ENCODE measurements at regions not wholly inside any gene's neighbourhood (a gene's known extent, or its start where the extent isn't known, plus 50 kb on each side); places are given as distances from the start of the nearest gene placed in this dataset.
"Not testable (repeated sequence)": the region's sequence is repeated elsewhere in the genome, so short reads cannot be mapped to it uniquely, and the experiment has no call there.

- Histone ChIP-seq H3K4me3 (ENCODE audit: low read depth in 1 of 3, low read length in 3 of 3) (peak overlapping the region; percentile 43 to 79 (median 64)), H3K9me3 (ENCODE audit: control insufficient read depth in 2 of 2, insufficient read depth in 1 of 2, low read depth in 1 of 2, low read length in 1 of 2) (no peaks in the 10 kb centered on the region), H3K27me3 (ENCODE audit: control insufficient read depth in 3 of 3, insufficient read depth in 3 of 3, low read length in 3 of 3) (no peaks in the 10 kb centered on the region), H3K4me1 (ENCODE audit: control insufficient read depth in 3 of 3, insufficient read depth in 2 of 3, low read depth in 1 of 3, low read length in 2 of 3) (peaks cover 0 to 7% (median 0%) of the 10 kb centered on the region in 3 donors), H3K27ac (ENCODE audit: low read depth in 1 of 3, low read length in 2 of 3) (peak overlapping the region; percentile 56 to 88 (median 74)), H3K36me3 (ENCODE audit: control insufficient read depth in 3 of 3, insufficient read depth in 2 of 3, low read depth in 1 of 3, low read length in 3 of 3) (no peaks in the 10 kb centered on the region)
- FAIRE-seq = no peak
- WGBS, 3 donors = 0 to 1% (median 0%) methylated on average over 33 of the region's 33 CpGs
- DNase-seq = peak; percentile 89 to 90
Measured at GRCh38 chr20:41693136-41693979, 75.2 kb upstream of the CHD6 start.

GRCh38 chr20:41692479-41693135 is 74.4 kb upstream of the CHD6 start:
- peak overlapping the region; percentile 56 to 88 (median 74) for H3K27ac ChIP-seq (ENCODE audit: low read depth in 1 of 3, low read length in 2 of 3)
- FAIRE-seq = no peak
- WGBS, 3 donors = 5 to 11% (median 9%) methylated on average over 29 of the region's 29 CpGs

GRCh38 chr20:41691443-41691842 is 73.3 kb upstream of the CHD6 start:
- no peak overlapping the region for H3K27ac ChIP-seq (ENCODE audit: low read depth in 1 of 3, low read length in 2 of 3)
- no peak overlapping the region for H3K4me3 ChIP-seq (ENCODE audit: low read depth in 1 of 3, low read length in 3 of 3)
- 90 to 96% (median 94%) methylated on average over 2 of the region's 2 CpGs for WGBS, 3 donors
- H3K27me3 ChIP-seq (ENCODE audit: control insufficient read depth in 3 of 3, insufficient read depth in 3 of 3, low read length in 3 of 3) = no peaks in the 10 kb centered on the region
- H3K9me3 ChIP-seq (ENCODE audit: control insufficient read depth in 2 of 2, insufficient read depth in 1 of 2, low read depth in 1 of 2, low read length in 1 of 2) = no peaks in the 10 kb centered on the region
- no peak for FAIRE-seq
- H3K4me1 ChIP-seq (ENCODE audit: control insufficient read depth in 3 of 3, insufficient read depth in 2 of 3, low read depth in 1 of 3, low read length in 2 of 3) = peaks cover 0 to 12% (median 0%) of the 10 kb centered on the region in 3 donors
- H3K36me3 ChIP-seq (ENCODE audit: control insufficient read depth in 3 of 3, insufficient read depth in 2 of 3, low read depth in 1 of 3, low read length in 3 of 3) = no peaks in the 10 kb centered on the region
- DNase-seq = no peak

More at GRCh38 chr20:41692479-41693135, 74.4 kb upstream of the CHD6 start:
- Histone ChIP-seq H3K9me3 (ENCODE audit: control insufficient read depth in 2 of 2, insufficient read depth in 1 of 2, low read depth in 1 of 2, low read length in 1 of 2) (no peaks in the 10 kb centered on the region), H3K27me3 (ENCODE audit: control insufficient read depth in 3 of 3, insufficient read depth in 3 of 3, low read length in 3 of 3) (no peaks in the 10 kb centered on the region), H3K4me3 (ENCODE audit: low read depth in 1 of 3, low read length in 3 of 3) (peak overlapping the region; percentile 43 to 79 (median 64)), H3K36me3 (ENCODE audit: control insufficient read depth in 3 of 3, insufficient read depth in 2 of 3, low read depth in 1 of 3, low read length in 3 of 3) (no peaks in the 10 kb centered on the region), H3K4me1 (ENCODE audit: control insufficient read depth in 3 of 3, insufficient read depth in 2 of 3, low read depth in 1 of 3, low read length in 2 of 3) (peaks cover 0 to 14% (median 0%) of the 10 kb centered on the region in 3 donors)
- peak; percentile 74 to 77 for DNase-seq

GRCh38 chr20:41690702-41691101 is 72.5 kb upstream of the CHD6 start:
- no peak for FAIRE-seq

GRCh38 chr20:41686961-41687360 is 68.8 kb upstream of the CHD6 start:
- Histone ChIP-seq H3K36me3 (ENCODE audit: control insufficient read depth in 3 of 3, insufficient read depth in 2 of 3, low read depth in 1 of 3, low read length in 3 of 3) (no peaks in the 10 kb centered on the region), H3K27ac (ENCODE audit: low read depth in 1 of 3, low read length in 2 of 3) (no peak overlapping the region), H3K4me1 (ENCODE audit: control insufficient read depth in 3 of 3, insufficient read depth in 2 of 3, low read depth in 1 of 3, low read length in 2 of 3) (peaks cover 0 to 10% (median 0%) of the 10 kb centered on the region in 3 donors), H3K4me3 (ENCODE audit: low read depth in 1 of 3, low read length in 3 of 3) (no peak overlapping the region), H3K9me3 (ENCODE audit: control insufficient read depth in 2 of 2, insufficient read depth in 1 of 2, low read depth in 1 of 2, low read length in 1 of 2) (no peaks in the 10 kb centered on the region), H3K27me3 (ENCODE audit: control insufficient read depth in 3 of 3, insufficient read depth in 3 of 3, low read length in 3 of 3) (no peaks in the 10 kb centered on the region)
- DNase-seq (no peak), FAIRE-seq (no peak)
- 96 to 98% (median 96%) methylated on average over 6 of the region's 6 CpGs for WGBS, 3 donors

More at GRCh38 chr20:41690702-41691101, 72.5 kb upstream of the CHD6 start:
- Histone ChIP-seq H3K36me3 (ENCODE audit: control insufficient read depth in 3 of 3, insufficient read depth in 2 of 3, low read depth in 1 of 3, low read length in 3 of 3) (no peaks in the 10 kb centered on the region), H3K4me1 (ENCODE audit: control insufficient read depth in 3 of 3, insufficient read depth in 2 of 3, low read depth in 1 of 3, low read length in 2 of 3) (peaks cover 0 to 12% (median 0%) of the 10 kb centered on the region in 3 donors), H3K27me3 (ENCODE audit: control insufficient read depth in 3 of 3, insufficient read depth in 3 of 3, low read length in 3 of 3) (no peaks in the 10 kb centered on the region), H3K4me3 (ENCODE audit: low read depth in 1 of 3, low read length in 3 of 3) (no peak overlapping the region), H3K9me3 (ENCODE audit: control insufficient read depth in 2 of 2, insufficient read depth in 1 of 2, low read depth in 1 of 2, low read length in 1 of 2) (no peaks in the 10 kb centered on the region), H3K27ac (ENCODE audit: low read depth in 1 of 3, low read length in 2 of 3) (no peak overlapping the region)
- WGBS, 3 donors = 92 to 96% (median 94%) methylated on average over 1 of the region's 1 CpG
- DNase-seq = no peak

- not testable (repeated sequence) for H3K36me3 ChIP-seq (ENCODE audit: control insufficient read depth in 3 of 3, insufficient read depth in 2 of 3, low read depth in 1 of 3, low read length in 3 of 3); H3K9me3 ChIP-seq (ENCODE audit: control insufficient read depth in 2 of 2, insufficient read depth in 1 of 2, low read depth in 1 of 2, low read length in 1 of 2); H3K4me1 ChIP-seq (ENCODE audit: control insufficient read depth in 3 of 3, insufficient read depth in 2 of 3, low read depth in 1 of 3, low read length in 2 of 3); H3K27me3 ChIP-seq (ENCODE audit: control insufficient read depth in 3 of 3, insufficient read depth in 3 of 3, low read length in 3 of 3); H3K4me3 ChIP-seq (ENCODE audit: low read depth in 1 of 3, low read length in 3 of 3); FAIRE-seq; DNase-seq; H3K27ac ChIP-seq (ENCODE audit: low read depth in 1 of 3, low read length in 2 of 3)
- 66 to 74% (median 68%) methylated on average over 4 of the region's 4 CpGs for WGBS, 3 donors
Measured at GRCh38 chr20:41685145-41685544, 67.0 kb upstream of the CHD6 start.

- DNase-seq (no peak), FAIRE-seq (no peak)
- Histone ChIP-seq H3K27me3 (ENCODE audit: control insufficient read depth in 3 of 3, insufficient read depth in 3 of 3, low read length in 3 of 3) (no peaks in the 10 kb centered on the region), H3K9me3 (ENCODE audit: control insufficient read depth in 2 of 2, insufficient read depth in 1 of 2, low read depth in 1 of 2, low read length in 1 of 2) (no peaks in the 10 kb centered on the region), H3K27ac (ENCODE audit: low read depth in 1 of 3, low read length in 2 of 3) (no peak overlapping the region), H3K4me1 (ENCODE audit: control insufficient read depth in 3 of 3, insufficient read depth in 2 of 3, low read depth in 1 of 3, low read length in 2 of 3) (no peaks in the 10 kb centered on the region), H3K4me3 (ENCODE audit: low read depth in 1 of 3, low read length in 3 of 3) (no peak overlapping the region), H3K36me3 (ENCODE audit: control insufficient read depth in 3 of 3, insufficient read depth in 2 of 3, low read depth in 1 of 3, low read length in 3 of 3) (no peaks in the 10 kb centered on the region)
- WGBS, 3 donors = 86 to 93% (median 88%) methylated on average over 2 of the region's 2 CpGs
Measured at GRCh38 chr20:41678799-41679198, 60.6 kb upstream of the CHD6 start.

- FAIRE-seq (no peak), DNase-seq (no peak)
- Histone ChIP-seq H3K36me3 (ENCODE audit: control insufficient read depth in 3 of 3, insufficient read depth in 2 of 3, low read depth in 1 of 3, low read length in 3 of 3) (no peaks in the 10 kb centered on the region), H3K9me3 (ENCODE audit: control insufficient read depth in 2 of 2, insufficient read depth in 1 of 2, low read depth in 1 of 2, low read length in 1 of 2) (peaks cover 0 to 3% of the 10 kb centered on the region in 2 donors), H3K27ac (ENCODE audit: low read depth in 1 of 3, low read length in 2 of 3) (no peak overlapping the region), H3K27me3 (ENCODE audit: control insufficient read depth in 3 of 3, insufficient read depth in 3 of 3, low read length in 3 of 3) (peaks cover 0 to 6% (median 5%) of the 10 kb centered on the region in 3 donors), H3K4me1 (ENCODE audit: control insufficient read depth in 3 of 3, insufficient read depth in 2 of 3, low read depth in 1 of 3, low read length in 2 of 3) (no peaks in the 10 kb centered on the region), H3K4me3 (ENCODE audit: low read depth in 1 of 3, low read length in 3 of 3) (no peak overlapping the region)
- 90 to 94% (median 94%) methylated on average over 3 of the region's 3 CpGs for WGBS, 3 donors
Measured at GRCh38 chr20:41672282-41672681, 54.1 kb upstream of the CHD6 start.

Data from small intestine (tissue), 7 donors.